ENCODE measurements at regions not wholly inside any gene's neighbourhood (a gene's known extent, or its start where the extent isn't known, plus 50 kb on each side); places are given as distances from the start of the nearest gene placed in this dataset.

DNA sequence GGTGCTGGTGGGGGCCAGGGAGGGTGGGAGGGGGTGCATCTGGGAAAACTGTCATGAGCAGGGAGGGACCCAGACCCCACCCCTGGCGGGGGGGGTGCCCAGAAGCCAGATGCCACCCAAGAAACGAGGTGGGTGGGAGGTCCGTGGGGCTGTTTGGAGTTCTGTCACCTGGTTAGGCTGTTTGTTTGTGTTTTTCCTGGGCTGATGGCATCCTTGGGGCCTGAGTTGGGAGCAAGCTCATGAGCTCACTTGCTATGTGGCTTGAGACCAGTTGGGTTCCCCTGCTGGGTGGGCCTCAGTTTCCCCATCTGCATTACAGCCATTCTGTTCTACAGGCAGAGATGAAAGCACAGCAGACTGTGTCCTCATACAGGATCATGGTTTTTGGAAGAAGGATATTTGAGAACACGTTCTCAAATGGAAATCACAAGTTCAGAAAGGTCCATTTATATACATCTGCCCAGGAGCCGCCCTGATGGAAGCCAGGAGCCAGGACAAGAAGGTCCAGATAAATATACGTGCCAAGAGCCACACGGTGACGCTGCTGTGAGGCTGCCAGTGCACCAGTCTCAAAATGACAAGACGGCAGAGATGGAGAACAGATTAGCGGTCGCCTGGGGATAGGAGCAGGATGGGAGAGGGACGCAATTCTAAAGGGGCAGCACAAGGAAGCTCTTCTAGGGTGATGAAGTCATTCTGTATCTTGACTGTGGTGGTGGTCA lies 312.9 kb downstream of the MN1 start:
- TF ChIP-seq, protein P1, sequence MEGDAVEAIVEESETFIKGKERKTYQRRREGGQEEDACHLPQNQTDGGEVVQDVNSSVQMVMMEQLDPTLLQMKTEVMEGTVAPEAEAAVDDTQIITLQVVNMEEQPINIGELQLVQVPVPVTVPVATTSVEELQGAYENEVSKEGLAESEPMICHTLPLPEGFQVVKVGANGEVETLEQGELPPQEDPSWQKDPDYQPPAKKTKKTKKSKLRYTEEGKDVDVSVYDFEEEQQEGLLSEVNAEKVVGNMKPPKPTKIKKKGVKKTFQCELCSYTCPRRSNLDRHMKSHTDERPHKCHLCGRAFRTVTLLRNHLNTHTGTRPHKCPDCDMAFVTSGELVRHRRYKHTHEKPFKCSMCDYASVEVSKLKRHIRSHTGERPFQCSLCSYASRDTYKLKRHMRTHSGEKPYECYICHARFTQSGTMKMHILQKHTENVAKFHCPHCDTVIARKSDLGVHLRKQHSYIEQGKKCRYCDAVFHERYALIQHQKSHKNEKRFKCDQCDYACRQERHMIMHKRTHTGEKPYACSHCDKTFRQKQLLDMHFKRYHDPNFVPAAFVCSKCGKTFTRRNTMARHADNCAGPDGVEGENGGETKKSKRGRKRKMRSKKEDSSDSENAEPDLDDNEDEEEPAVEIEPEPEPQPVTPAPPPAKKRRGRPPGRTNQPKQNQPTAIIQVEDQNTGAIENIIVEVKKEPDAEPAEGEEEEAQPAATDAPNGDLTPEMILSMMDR (IDR thresholded peaks at IDR 0.05; ENCODE audit: low read length) = no peak
- no peak for TF ChIP-seq EZH2 (IDR thresholded peaks at IDR 0.05; ENCODE audit: borderline replicate concordance, low read length)

Measured in OCI-LY1 (cell line).